NCI-H2081 (cell line): ENCODE measurements at regions not wholly inside any gene's neighbourhood (a gene's known extent, or its start where the extent isn't known, plus 50 kb on each side); places are given as distances from the start of the nearest gene placed in this dataset.

Experiments used
- DNase-seq, 2 experiments: peaks; one replicate each; lab custom pipeline; 2025; lab: John Stamatoyannopoulos, UW

- DNase-seq, result no peak
These were observed 382.9 kb downstream of the KLF12 start for GRCh38 chr13:73751290-73751689.

- no peak for DNase-seq
These were observed 385.8 kb downstream of the KLF12 start for GRCh38 chr13:73748404-73748803.

DNA sequence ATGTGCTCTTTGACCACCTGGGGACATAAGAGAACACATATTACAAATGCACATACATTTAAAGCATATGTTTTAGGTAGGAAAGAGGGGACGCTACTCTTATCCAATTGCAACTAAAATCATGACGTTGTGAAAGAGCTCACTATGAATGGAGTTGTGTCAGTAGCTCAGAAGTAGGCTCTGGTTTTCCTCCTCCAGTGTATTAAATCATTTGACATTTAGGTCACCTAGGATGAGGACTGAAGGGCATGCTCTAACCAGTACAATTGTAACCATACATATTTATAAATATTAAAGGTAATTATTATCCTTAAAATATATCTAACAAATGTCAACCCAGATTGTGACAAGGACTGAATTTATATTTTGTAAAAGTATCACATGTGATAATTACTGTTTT is 389.0 kb downstream of the KLF12 start:
- DNase-seq, result no peak

DNA sequence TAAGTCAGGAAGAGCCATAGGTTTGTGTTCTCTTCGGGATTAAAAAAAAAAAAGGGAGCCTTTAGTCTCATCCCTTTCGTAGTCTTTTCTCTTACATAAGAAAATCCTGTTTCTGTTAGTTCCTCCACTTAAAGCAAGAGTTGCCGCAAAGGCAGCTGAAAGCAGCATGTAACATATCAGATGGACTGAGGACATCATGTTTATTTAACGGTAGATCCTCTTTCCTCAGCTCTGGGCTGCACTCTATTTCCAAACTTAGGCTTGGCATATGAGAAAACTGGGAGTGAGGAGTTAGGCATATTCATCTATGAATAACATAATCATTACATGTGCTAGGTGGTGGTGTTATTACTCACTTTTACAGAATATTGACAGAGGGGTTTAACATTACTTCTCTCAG is 391.2 kb downstream of the KLF12 start:
- no peak for DNase-seq

DNA sequence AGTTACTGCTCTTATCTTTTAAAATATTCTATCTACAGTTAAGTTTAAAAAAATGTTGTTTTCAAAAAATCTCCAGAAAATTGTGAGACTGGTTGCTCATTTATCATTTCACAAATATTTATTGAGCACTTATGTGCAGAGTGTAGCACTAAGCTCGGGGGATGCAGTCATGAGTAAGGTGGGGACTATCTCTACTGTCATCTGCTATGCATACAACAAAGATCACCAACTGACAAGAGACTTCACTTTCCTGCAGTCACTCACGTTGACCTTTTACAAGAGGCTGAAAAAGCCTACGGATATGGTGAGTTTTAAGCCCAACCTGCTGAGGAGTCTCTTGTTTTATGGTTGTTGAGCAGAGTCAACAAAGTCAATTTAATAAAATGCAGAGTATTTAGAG is 392.5 kb downstream of the KLF12 start:
- no peak for DNase-seq

- DNase-seq, result no peak
These were observed 393.1 kb downstream of the KLF12 start for GRCh38 chr13:73741111-73741510.

DNA sequence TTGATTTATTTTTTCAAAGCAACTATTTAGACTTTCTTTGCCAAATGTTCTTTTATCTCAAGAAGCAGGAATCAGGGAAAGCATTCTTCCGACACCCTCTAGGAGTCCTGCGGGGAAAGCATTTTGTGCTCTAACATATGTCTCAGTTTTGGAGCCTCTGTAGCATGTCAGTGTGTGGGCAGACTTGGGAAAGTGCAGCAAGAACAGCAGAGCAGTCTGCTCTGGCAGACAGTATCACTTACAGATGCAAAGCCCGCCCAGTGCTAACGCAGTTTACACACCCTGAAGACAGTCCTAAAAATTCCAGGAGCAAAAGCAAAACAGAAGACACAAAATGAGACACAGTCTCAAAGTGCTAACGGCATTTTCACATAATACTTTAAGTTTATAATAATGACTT is 393.5 kb downstream of the KLF12 start:
- no peak for DNase-seq

GRCh38 chr13:73739394-73739793 is 394.8 kb downstream of the KLF12 start:
- DNase-seq, result no peak

DNA sequence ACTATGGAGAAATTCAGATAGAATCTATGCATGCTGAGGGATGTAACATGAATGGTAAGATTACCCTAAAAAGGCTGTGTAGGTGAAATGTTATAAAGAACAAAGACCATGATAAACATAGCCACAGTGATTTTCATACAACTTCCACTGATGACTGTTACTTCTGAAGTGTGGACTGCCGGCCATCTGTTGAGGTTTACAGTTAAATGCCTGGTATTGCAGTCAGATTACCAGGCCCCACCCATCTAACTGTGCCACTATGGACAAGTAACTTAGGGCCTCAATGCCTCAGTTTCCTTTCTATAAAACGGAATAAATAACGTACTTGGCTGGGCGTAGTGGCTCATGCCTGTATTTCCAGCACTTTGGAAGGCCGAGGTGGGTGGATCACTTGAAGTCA is 395.6 kb downstream of the KLF12 start:
- no peak for DNase-seq

GRCh38 chr13:73737214-73737613 is 397.0 kb downstream of the KLF12 start:
- DNase-seq, result no peak

DNA sequence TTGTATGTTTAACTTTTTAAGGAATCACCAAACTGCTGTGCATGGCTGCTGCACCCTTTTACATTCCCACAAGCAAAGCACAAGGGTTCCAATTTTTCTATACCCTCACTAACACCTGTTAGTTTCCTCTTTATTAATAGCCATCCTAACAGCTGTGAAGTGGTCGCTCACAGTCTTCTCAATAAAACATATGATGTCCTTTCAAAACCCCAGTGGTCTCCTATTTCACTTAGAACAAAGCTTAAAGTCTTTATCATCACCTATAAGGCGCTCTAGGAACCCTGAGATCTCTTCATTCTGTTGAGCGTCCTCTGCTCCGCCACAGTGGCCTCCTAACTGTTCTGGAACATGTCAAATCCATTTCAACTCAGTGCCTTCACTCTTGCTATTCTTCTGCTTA is 400.5 kb downstream of the KLF12 start:
- DNase-seq, result no peak

DNA sequence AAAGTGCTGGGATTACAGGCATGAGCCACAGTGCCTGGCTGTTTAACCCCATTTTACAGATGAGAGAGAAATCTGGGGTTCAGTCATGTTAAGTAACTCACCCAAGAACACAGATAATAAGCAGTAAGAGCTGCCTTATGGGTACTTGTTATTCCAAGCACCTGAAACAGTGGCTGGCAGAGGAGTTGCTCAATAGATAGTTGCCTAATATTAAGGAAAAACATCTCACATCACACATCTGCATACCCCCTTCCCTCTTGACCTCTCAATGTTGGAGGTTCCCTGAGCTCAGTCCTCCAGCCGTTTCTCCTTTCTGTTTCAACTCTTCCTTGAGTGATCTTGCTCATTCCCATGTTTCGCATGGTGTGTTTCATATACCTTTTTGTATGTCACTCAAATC is 401.9 kb downstream of the KLF12 start:
- DNase-seq, result no peak

DNA sequence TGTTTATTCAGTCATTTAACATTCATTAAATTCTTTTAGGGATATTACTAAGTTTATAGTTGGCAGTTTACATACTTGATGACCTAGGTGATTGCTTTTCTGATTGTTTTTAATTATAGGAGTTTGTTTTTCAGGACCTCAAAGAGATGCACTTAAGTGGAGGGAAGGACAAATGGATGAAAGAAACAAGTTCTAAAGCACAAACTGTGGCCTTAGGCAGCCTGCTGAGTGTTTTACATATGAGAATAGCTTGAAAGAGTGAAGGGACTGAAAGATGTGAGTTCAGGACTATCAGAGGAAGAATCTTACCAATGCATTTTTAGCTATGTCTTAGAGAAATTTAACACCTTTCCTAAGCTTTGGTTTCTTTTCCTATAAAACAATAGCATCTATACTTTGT is 402.6 kb downstream of the KLF12 start:
- no peak for DNase-seq

DNA sequence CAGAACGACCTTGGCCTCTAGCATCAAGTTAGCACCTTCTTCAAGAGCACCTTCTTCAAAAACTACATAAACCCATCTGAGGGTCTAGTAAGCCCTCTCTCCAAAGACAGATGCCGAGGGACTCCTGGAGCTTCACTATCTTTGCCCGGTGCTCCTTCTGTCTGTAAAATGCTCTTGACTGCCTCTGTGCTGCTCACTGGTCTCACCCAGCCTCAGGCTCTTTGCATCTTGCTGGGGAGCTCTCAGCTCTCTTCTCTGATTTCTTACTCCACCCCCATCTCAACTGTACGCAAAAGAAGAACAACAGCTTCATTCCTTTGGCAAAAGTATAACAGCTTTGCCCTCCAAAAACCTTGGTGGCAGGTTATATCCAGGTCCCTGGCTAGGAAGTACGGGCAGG is 404.2 kb downstream of the KLF12 start:
- no peak for DNase-seq

DNA sequence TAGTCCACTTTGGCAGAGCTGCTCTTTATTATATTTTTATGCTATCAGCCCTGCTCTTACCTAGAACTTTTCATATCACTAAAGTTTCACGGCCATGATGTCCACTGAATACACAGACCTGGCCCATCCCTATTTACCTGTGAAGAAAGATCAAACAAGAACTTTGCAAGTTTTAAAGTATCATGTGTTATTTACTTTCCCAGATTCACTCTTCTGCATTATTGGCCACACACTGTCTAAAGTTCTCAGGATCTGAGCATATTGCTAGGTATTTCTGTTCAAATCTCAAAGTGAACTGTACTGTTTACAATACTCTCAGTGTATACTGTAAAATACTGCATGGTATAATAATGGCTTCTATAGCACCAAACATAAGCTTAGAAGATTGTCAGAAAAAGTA is 405.2 kb downstream of the KLF12 start:
- DNase-seq, result no peak

- no peak for DNase-seq
These were observed 412.1 kb downstream of the KLF12 start for GRCh38 chr13:73722120-73722519.

GRCh38 chr13:73721571-73721970 is 412.6 kb downstream of the KLF12 start:
- no peak for DNase-seq

GRCh38 chr13:73720216-73720840 is 413.9 kb downstream of the KLF12 start:
- no peak for DNase-seq

DNA sequence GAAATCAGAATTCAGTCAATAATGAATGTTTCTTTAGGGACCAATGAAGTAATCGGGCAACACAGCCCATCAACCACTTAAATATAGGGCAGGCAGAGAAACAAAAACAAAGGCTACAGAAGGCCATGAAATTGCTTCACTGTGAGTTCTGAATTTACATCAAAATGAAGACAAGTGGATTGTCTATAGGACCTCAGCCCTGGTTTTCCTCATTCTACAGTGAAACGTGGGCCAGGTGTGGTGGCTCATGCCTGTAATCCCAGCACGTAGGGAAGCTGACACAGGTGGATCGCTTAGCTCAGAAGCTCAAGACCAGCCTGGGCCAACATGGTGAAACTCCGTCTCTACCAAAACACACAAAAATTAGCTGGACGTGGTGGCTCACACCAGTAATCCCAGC is 416.0 kb downstream of the KLF12 start:
- no peak for DNase-seq

DNA sequence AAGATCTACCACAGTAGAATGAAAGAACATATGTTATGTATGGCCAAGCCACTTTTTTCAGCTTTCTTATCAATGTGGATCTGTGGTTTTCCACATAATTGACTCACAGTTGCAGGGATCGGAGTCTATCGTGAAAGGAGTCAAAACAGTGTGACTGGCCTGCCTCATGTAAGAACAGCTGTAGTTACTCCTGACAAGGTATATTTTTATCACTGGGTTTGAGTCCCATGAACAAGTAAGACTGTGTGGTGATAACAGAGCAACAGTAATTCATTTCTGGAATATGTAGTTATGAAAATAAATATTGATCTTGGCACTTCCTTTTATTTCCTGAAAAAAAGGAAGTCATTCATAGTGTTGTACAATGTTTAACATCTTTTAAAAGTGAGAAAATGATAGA is 416.6 kb downstream of the KLF12 start:
- DNase-seq, result no peak

GRCh38 chr13:73715911-73716510 is 418.2 kb downstream of the KLF12 start:
- no peak for DNase-seq

GRCh38 chr13:73715114-73715910 is 418.9 kb downstream of the KLF12 start:
- DNase-seq, result no peak

- DNase-seq, result no peak
These were observed 419.7 kb downstream of the KLF12 start for GRCh38 chr13:73714522-73714921.
